NCI-H146 treated with DMSO at 0.1 percent for 48 hours (cell line): ENCODE measurements at regions not wholly inside any gene's neighbourhood (a gene's known extent, or its start where the extent isn't known, plus 50 kb on each side); places are given as distances from the start of the nearest gene placed in this dataset.

Experiments used
- DNase-seq: peaks from one replicate; lab custom pipeline; 2025; ENCODE audit not compliant: unreplicated experiment; lab: John Stamatoyannopoulos, UW

GRCh38 chr6:170035901-170036304, 255.0 kb downstream of the DLL1 start:
- DNase-seq: no peak

- DNase-seq: no peak
Measured at GRCh38 chr6:170035044-170035443, 255.8 kb downstream of the DLL1 start.

- no peak for DNase-seq
Measured at GRCh38 chr6:170034294-170034693, 256.6 kb downstream of the DLL1 start.

- DNase-seq: no peak
Measured at GRCh38 chr6:170033666-170034065, 257.2 kb downstream of the DLL1 start.

- DNase-seq: no peak
Measured at GRCh38 chr6:170032706-170033309, 258.1 kb downstream of the DLL1 start.

- no peak for DNase-seq
Measured at GRCh38 chr6:170032197-170032596, 258.7 kb downstream of the DLL1 start.

GRCh38 chr6:170031684-170032121, 259.2 kb downstream of the DLL1 start:
- DNase-seq: no peak

- peak; percentile 79 for DNase-seq
Measured at GRCh38 chr6:170030821-170031471, 259.9 kb downstream of the DLL1 start.

- no peak for DNase-seq
Measured at GRCh38 chr6:170030284-170030815, 260.5 kb downstream of the DLL1 start.

GRCh38 chr6:170029416-170030283, 261.2 kb downstream of the DLL1 start:
- DNase-seq: no peak

GRCh38 chr6:170028629-170029345, 262.1 kb downstream of the DLL1 start:
- DNase-seq: no peak

GRCh38 chr6:170027647-170028043, 263.2 kb downstream of the DLL1 start:
- no peak for DNase-seq

GRCh38 chr6:170026751-170027646, 263.9 kb downstream of the DLL1 start:
- no peak for DNase-seq

- peak; percentile 91 for DNase-seq
Measured at GRCh38 chr6:170025935-170026750, 264.7 kb downstream of the DLL1 start.

- no peak for DNase-seq
Measured at GRCh38 chr6:170025341-170025911, 265.5 kb downstream of the DLL1 start.

- DNase-seq: no peak
Measured at GRCh38 chr6:170024940-170025339, 265.9 kb downstream of the DLL1 start.

GRCh38 chr6:170023620-170024521, 267.0 kb downstream of the DLL1 start:
- no peak for DNase-seq
